CD14-positive monocyte (primary cell): ENCODE measurements at regions not wholly inside any gene's neighbourhood (a gene's known extent, or its start where the extent isn't known, plus 50 kb on each side); places are given as distances from the start of the nearest gene placed in this dataset.

ENCODE experiments used
- DNase-seq, 3 donors: peaks; one replicate each; pipeline ENCODE4 v3.0.0-alpha.2; 2011 to 2022
- H2AFZ ChIP-seq: 2 replicates; pipeline ENCODE4 v1.6.0; 2012; ENCODE audit warnings: mild to moderate bottlenecking, low read depth, low read length, inconsistent platforms; ENCODE audit not compliant: insufficient read depth, poor library complexity, severe bottlenecking
- H3K27ac ChIP-seq, 2 donors: 1 replicate in 1 of 2; 2 replicates in 1 of 2; pipeline ENCODE4 v1.5.1; 2012 to 2013; ENCODE audit warnings: low read length in 2 of 2, control low read depth in 1 of 2, inconsistent platforms in 1 of 2, low read depth in 1 of 2, mild to moderate bottlenecking in 1 of 2
- H3K27me3 ChIP-seq, 2 donors: one replicate each; pipeline versions ENCODE4 v1.6.0 to v1.6.1; 2011 to 2013; ENCODE audit warnings: low read length in 2 of 2; ENCODE audit not compliant: control insufficient read depth in 2 of 2, insufficient read depth in 2 of 2
- H3K36me3 ChIP-seq, 2 donors: replicated peaks in 1 of 2; 1 replicate in 1 of 2; 2 replicates in 1 of 2; pipeline versions ENCODE4 v1.5.1 to v1.6.1; 2012 to 2013; ENCODE audit warnings: low read length in 2 of 2, control low read depth in 1 of 2, inconsistent platforms in 1 of 2, mild to moderate bottlenecking in 1 of 2; ENCODE audit not compliant: insufficient read depth in 2 of 2, control insufficient read depth in 1 of 2
- H3K4me1 ChIP-seq, 2 donors: 1 replicate in 1 of 2; 2 replicates in 1 of 2; pipeline versions ENCODE4 v1.5.1 to v1.6.1; 2012 to 2013; ENCODE audit warnings: low read length in 2 of 2, control low read depth in 1 of 2, inconsistent platforms in 1 of 2, mild to moderate bottlenecking in 1 of 2, moderate library complexity in 1 of 2; ENCODE audit not compliant: insufficient read depth in 2 of 2, control insufficient read depth in 1 of 2
- H3K4me2 ChIP-seq: replicated peaks from 2 replicates; pipeline ENCODE3; 2012; ENCODE audit warnings: low read length, moderate library complexity, mild to moderate bottlenecking; ENCODE audit not compliant: poor library complexity, severe bottlenecking; ENCODE audit errors: extremely low read depth
- H3K4me3 ChIP-seq, 3 experiments: fragments of 200-600 bp in 1 of 3; sonication (generic) in 1 of 3; replicated peaks in 1 of 3; 1 replicate in 2 of 3; 2 replicates in 1 of 3; pipeline ENCODE4 v1.5.1; 2011 to 2013; ENCODE audit warnings: low read length in 3 of 3, mild to moderate bottlenecking in 3 of 3, control low read depth in 2 of 3, low read depth in 2 of 3, inconsistent platforms in 1 of 3, moderate library complexity in 1 of 3
- H3K79me2 ChIP-seq: 2 replicates; pipeline ENCODE4 v1.6.0; 2012; ENCODE audit warnings: mild to moderate bottlenecking, control low read depth, inconsistent platforms, low read length, moderate library complexity; ENCODE audit not compliant: insufficient read depth
- H3K9ac ChIP-seq: 2 replicates; pipeline ENCODE4 v1.6.0; 2017; ENCODE audit warnings: low read length, mild to moderate bottlenecking; ENCODE audit not compliant: insufficient read depth, poor library complexity, severe bottlenecking
- H3K9me3 ChIP-seq, 2 donors: replicated peaks in 1 of 2; 1 replicate in 1 of 2; 2 replicates in 1 of 2; pipeline versions ENCODE4 v1.5.1 to v1.6.1; 2012 to 2013; ENCODE audit warnings: low read length in 2 of 2, control low read depth in 1 of 2; ENCODE audit not compliant: control insufficient read depth in 1 of 2, insufficient read depth in 1 of 2
- H4K20me1 ChIP-seq: 2 replicates; pipeline ENCODE4 v1.6.0; 2012; ENCODE audit warnings: mild to moderate bottlenecking, low read length, control low read depth, moderate library complexity; ENCODE audit not compliant: insufficient read depth
- H3K27ac Mint-ChIP-seq, 7 donors: one replicate each; pipeline ENCODE4 v1.8.0; 2020; ENCODE audit warnings: mild to moderate bottlenecking in 7 of 7, mixed read lengths in 7 of 7, moderate library complexity in 6 of 7, inconsistent platforms in 2 of 7
- H3K27me3 Mint-ChIP-seq, 3 donors: one replicate each; pipeline ENCODE4 v1.8.0; 2021 to 2022; ENCODE audit warnings: low read depth in 3 of 3, mild to moderate bottlenecking in 3 of 3, mixed read lengths in 3 of 3, moderate library complexity in 3 of 3, inconsistent platforms in 1 of 3
- H3K36me3 Mint-ChIP-seq, 2 donors: one replicate each; pipeline ENCODE4 v1.8.0; 2020; ENCODE audit warnings: mixed read lengths in 2 of 2, inconsistent platforms in 1 of 2, mild to moderate bottlenecking in 1 of 2
- H3K4me1 Mint-ChIP-seq: one replicate; pipeline ENCODE4 v1.8.0; 2020; ENCODE audit warnings: mild to moderate bottlenecking, mixed read lengths
- H3K4me3 Mint-ChIP-seq, 2 donors: one replicate each; pipeline ENCODE4 v1.8.0; 2020; ENCODE audit warnings: mild to moderate bottlenecking in 2 of 2, mixed read lengths in 2 of 2, moderate library complexity in 1 of 2
- H3K9me3 Mint-ChIP-seq, 7 donors: one replicate each; pipeline ENCODE4 v1.8.0; 2020 to 2022; ENCODE audit warnings: mixed read lengths in 7 of 7, mild to moderate bottlenecking in 6 of 7, moderate library complexity in 6 of 7, inconsistent platforms in 2 of 7
- WGBS: methylation state at CpG from one replicate; pipeline ENCODE4 v1.1.5; 2013; ENCODE audit warnings: missing lambda C conversion rate; ENCODE audit not compliant: insufficient coverage; 5-methylcytosine and 5-hydroxymethylcytosine counted together
- intact Hi-C, 2 donors: fragments of 100-400 bp; cut with micrococcal nuclease; formaldehyde crosslinking; loops; one replicate each; pipeline versions ENCODE4 v1.15.0 to v1.15.1; 2023
- TF ChIP-seq, protein P1 (sequence below): fragments of 200-600 bp; IDR thresholded peaks from one replicate; pipeline ENCODE4 v1.8.0; 2022; ENCODE audit warnings: antibody characterized with exemption, mild to moderate bottlenecking

DNA sequence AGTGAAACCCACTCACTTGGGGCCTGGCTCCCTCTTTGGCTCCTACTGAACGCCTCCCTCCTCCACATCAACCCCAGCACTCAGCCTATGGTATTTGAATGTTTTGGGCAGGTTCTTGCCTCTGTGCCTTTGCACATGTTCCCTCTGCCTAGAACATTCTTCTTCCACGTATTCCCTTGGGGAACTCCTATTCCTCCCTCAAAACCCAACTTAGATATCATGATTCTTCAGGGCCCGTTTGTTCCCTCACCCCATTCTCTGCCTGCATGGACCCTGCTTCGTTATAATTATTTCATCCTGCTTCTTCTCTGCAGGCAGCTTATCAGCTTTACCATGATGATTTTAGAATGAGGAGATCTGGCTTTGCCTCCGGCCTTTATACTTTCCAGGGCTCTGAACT, 215.0 kb upstream of the IER5L start:
- H3K9me3 ChIP-seq = no peaks in the 10 kb centered on the region
- Mint-ChIP-seq H3K27ac (no peak overlapping the region), H3K9me3 (no peaks in the 10 kb centered on the region), H3K27me3 (peaks cover 0 to 4% (median 1%) of the 10 kb centered on the region in 3 donors), H3K4me3 (no peak overlapping the region), H3K4me1 (no peaks in the 10 kb centered on the region), H3K36me3 (no peaks in the 10 kb centered on the region)
- TF ChIP-seq, protein P1, sequence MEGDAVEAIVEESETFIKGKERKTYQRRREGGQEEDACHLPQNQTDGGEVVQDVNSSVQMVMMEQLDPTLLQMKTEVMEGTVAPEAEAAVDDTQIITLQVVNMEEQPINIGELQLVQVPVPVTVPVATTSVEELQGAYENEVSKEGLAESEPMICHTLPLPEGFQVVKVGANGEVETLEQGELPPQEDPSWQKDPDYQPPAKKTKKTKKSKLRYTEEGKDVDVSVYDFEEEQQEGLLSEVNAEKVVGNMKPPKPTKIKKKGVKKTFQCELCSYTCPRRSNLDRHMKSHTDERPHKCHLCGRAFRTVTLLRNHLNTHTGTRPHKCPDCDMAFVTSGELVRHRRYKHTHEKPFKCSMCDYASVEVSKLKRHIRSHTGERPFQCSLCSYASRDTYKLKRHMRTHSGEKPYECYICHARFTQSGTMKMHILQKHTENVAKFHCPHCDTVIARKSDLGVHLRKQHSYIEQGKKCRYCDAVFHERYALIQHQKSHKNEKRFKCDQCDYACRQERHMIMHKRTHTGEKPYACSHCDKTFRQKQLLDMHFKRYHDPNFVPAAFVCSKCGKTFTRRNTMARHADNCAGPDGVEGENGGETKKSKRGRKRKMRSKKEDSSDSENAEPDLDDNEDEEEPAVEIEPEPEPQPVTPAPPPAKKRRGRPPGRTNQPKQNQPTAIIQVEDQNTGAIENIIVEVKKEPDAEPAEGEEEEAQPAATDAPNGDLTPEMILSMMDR = no peak
- H3K4me2 ChIP-seq = no peak overlapping the region
- peaks cover 0 to 2% of the 10 kb centered on the region in 2 donors for H3K27me3 ChIP-seq
- H3K4me1 ChIP-seq = no peaks in the 10 kb centered on the region
- H3K79me2 ChIP-seq = no peaks in the 10 kb centered on the region
- WGBS = 100% methylated on average over 3 of the region's 5 CpGs
- no peak overlapping the region for H3K4me3 ChIP-seq
- H2AFZ ChIP-seq = no peak overlapping the region
- intact Hi-C loops = no loop called here
- no peak overlapping the region for H3K27ac ChIP-seq
- DNase-seq = no peak
- no peaks in the 10 kb centered on the region for H4K20me1 ChIP-seq
- H3K36me3 ChIP-seq = no peaks in the 10 kb centered on the region
- H3K9ac ChIP-seq = no peak overlapping the region

DNA sequence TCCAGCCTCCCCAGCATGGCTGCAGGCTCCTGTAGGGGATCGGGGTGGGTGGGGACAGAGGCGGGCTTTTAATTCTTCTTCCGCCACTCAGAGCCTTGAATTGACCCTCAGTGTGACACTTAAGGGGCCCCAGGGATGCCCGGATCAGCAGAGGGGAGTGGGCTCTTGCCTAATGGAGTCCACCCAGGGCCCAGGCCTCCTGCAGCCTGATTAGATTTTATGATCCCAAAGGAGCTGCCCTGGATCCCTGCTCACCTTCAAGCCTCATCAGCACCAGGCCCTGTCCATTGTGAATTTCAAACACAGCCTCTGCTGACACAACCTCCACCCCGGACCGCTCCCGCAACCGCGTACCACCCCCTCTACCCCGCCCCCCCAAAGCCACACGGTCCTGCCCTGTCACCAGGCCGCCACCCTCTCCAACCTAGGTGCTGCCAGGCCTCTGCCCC, 214.1 kb upstream of the IER5L start:
- H3K36me3 Mint-ChIP-seq = no peaks in the 10 kb centered on the region
- intact Hi-C loops = no loop called here
- H3K4me3 Mint-ChIP-seq = no peak overlapping the region
- no peak for DNase-seq
- no peaks in the 10 kb centered on the region for H3K9me3 Mint-ChIP-seq
- H3K4me1 Mint-ChIP-seq = no peaks in the 10 kb centered on the region
- Histone ChIP-seq H3K4me1 (no peaks in the 10 kb centered on the region), H3K79me2 (no peaks in the 10 kb centered on the region), H3K4me2 (no peak overlapping the region), H4K20me1 (no peaks in the 10 kb centered on the region), H3K27me3 (peaks cover 0 to 2% of the 10 kb centered on the region in 2 donors), H3K27ac (no peak overlapping the region), H3K4me3 (no peak overlapping the region), H2AFZ (no peak overlapping the region), H3K36me3 (no peaks in the 10 kb centered on the region), H3K9ac (no peak overlapping the region), H3K9me3 (no peaks in the 10 kb centered on the region)
- H3K27me3 Mint-ChIP-seq = peaks cover 0 to 4% (median 0%) of the 10 kb centered on the region in 3 donors
- TF ChIP-seq, protein P1 = no peak
- H3K27ac Mint-ChIP-seq = no peak overlapping the region
- WGBS = 74% methylated on average over 6 of the region's 12 CpGs
